NCI-H345 (cell line): ENCODE measurements at regions not wholly inside any gene's neighbourhood (a gene's known extent, or its start where the extent isn't known, plus 50 kb on each side); places are given as distances from the start of the nearest gene placed in this dataset.
"Not testable (repeated sequence)": the region's sequence is repeated elsewhere in the genome, so short reads cannot be mapped to it uniquely, and the experiment has no call there.

Experiments
- DNase-seq: peaks from one replicate; lab custom pipeline; 2025; lab: John Stamatoyannopoulos, UW

- DNase-seq: no peak
Observed at GRCh38 chr2:199569336-199569735, 111.6 kb upstream of the SATB2 start.

DNA sequence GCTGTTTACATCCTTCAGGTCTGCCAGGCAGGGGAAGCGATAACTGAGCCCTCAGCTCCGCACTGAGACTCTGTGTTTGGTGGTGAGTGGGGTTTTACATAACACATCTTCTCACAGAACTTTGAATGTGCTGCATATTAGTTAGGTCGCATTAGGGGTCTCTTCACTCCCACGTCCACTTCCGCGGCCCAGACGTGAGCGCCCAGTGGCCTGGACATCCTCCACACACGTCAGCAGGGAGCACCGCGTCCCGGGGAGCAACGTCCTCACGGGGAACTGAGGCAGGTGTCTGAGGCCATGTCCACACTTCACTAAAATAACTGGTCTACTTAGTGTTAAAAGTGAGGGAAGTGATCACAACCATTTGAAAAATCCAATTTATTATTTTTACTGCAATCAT, 100.4 kb upstream of the SATB2 start:
- DNase-seq: no peak

DNA sequence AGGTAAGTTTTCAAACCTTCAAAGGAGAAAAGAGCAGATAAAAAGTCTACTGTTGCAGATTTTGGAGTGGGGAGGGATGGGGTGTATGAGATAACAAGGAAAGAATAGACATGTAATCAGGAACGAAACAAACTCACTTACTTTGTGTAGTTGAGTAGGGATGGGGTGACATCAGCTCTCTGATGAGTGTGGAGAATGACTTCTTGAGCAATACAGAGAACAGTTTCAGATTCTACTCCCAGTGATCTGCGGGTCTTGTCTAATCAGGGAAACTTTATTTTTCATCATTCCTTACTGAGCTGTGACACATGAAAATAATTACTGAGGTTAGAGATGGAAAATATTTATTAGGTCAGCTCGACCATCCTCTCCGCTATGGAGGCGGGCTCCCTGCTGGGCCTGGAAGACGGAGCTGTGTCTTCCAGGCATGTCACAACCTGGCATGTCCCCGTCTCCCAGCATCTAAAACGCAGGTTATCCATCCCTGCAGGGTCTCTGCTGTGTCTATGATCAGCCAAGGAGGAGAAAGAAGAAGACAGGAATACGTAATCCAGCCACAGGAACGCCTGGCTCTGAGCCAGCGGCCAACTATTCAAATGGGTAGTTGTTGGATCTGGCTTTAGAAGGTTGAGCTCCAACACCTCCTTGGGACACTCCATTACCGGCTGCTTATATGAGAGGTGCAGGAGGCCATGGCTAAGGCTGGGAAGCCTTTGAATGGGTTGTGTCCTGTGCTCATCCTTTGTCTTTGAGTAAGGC, 99.0 kb upstream of the SATB2 start:
- no peak for DNase-seq

DNA sequence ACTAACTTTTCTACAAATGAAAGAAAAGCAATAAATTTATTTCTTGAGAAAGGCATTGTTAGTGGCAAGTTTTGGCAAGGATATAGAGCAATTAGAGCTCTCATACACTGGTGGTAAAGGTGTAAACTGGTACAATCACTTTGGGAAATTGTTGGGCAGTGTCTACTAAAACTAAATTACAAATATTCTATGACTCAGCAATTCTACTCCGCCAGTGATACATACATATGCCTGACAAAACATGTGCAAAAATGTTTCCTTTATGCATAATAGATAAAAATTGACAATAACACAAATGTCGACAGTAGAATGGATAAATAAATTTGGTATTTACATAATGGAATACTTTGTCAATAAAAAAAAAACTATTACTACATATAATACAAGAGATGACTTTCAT, 96.3 kb upstream of the SATB2 start:
- DNase-seq: no peak

GRCh38 chr2:199552141-199552540, 94.4 kb upstream of the SATB2 start:
- no peak for DNase-seq

- DNase-seq: no peak
Observed at GRCh38 chr2:199543606-199544172, 86.0 kb upstream of the SATB2 start.

GRCh38 chr2:199535445-199536177, 77.9 kb upstream of the SATB2 start:
- DNase-seq: no peak

DNA sequence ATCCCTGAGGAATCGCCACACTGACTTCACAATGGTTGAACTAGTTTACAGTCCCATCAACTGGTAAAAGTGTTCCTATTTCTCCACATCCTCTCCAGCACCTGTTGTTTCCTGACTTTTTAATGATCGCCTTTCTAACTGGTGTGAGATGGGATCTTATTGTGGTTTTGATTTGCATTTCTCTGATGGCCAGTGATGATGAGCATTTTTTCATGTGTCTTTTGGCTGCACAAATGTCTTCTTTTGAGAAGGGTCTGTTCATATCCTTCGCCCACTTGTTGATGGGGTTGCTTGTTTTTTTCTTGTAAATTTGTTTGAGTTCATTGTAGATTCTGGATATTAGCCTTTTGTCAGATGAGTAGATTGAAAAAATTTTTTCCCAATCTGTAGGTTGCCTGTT, 76.1 kb upstream of the SATB2 start:
- DNase-seq: not testable (repeated sequence)

GRCh38 chr2:199527071-199527470, 69.3 kb upstream of the SATB2 start:
- DNase-seq: no peak

DNA sequence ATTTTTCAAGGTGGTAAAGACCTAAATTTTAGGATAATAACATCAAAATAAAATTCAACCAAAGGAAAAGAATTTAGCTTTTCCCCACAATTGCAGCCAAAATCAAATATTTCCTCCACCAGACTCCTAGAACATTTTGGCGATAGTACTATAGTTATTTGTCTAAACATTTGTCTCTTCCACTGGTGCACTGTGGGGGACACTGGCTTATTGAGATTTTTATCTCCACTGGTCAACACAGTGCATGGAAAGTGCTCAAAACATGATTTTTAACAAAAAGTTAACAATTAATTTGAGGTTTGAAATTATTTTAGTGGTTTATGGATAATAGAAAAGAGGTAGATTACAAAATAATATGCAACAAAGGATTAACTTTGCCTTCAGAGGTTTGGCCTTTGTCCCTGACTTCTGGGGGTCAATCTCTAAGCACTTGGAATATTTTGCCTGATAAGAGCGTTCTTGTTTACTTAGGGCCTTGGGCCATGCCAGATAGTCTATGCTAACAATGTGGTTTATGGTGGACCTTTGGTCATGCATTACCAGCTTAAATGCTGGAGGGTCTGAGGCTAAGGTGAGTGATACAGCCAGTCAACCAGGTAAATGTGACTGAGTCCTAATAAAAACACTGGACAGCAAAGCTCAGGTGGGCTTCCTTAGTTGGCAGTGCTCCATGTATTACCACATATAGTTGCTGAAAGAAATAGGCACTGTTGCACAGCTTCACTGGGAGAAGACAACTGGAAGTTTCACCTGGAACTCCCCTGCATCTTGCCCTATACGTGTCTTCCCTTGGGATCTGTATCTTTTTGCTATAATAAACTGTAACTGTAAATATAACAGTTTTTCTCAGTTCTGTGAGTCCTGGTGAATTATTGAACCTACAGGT, 67.2 kb upstream of the SATB2 start:
- no peak for DNase-seq

DNA sequence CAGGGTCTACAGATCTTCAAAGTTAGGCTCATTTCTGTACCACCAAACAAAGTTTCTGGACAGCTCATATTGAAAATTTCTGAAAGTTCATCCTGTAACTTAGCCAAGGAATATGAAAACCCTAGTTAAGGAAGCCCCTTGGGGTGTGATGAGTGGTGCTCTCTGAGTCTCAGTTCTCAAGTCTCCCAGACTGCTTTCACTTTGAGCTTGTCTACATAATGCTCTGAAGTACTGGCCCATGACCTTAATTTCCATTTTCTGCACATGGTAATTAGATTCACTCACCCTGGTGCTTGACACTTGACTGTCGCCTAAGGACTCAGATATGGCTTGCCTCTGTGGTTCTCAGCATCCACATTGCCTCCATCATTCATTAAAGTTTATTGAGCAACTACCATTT, 51.7 kb upstream of the SATB2 start:
- DNase-seq: no peak
